ENCODE measurements at regions not wholly inside any gene's neighbourhood (a gene's known extent, or its start where the extent isn't known, plus 50 kb on each side); places are given as distances from the start of the nearest gene placed in this dataset.
"Not testable (repeated sequence)": the region's sequence is repeated elsewhere in the genome, so short reads cannot be mapped to it uniquely, and the experiment has no call there.

DNA sequence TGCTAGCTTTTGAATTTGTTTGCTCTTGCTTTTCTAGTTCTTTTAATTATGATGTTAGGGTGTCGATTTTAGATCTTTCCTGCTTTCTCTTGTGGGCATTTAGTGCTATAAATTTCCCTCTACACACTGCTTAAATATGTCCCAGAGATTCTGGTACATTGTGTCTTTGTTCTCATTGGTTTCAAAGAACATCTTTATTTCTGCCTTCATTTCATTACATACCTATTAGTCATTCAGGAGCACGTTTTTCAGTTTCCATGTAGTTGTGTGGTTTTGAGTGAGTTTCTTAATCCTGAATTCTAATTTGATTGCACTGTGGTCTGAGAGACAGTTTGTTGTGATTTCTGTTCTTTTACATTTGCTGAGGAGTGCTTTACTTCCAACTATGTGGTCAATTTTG is 51.2 kb upstream of the MB21D2 start:
- DNase-seq (ENCODE audit: low read depth) = not testable (repeated sequence)

DNA sequence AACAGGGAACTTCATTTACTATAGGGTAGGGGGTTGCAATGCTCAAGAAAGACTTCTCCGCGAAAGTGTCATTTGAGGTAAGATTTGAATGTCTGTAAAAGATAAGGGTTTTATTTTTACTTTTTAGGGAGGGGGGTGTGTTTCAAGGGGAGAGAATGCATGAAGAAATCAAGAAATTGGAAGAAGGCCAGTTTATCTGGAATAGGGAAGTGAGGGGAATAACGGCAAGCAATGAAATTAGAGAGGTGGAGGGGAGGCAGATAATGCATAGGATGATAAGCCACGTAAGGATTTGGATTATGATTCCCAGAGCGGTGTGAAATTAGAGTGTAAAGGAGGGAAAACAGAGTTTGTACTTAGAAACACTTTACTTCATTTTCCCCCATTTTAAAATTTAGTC is 63.0 kb upstream of the MB21D2 start:
- no peak for DNase-seq (ENCODE audit: low read depth)

DNA sequence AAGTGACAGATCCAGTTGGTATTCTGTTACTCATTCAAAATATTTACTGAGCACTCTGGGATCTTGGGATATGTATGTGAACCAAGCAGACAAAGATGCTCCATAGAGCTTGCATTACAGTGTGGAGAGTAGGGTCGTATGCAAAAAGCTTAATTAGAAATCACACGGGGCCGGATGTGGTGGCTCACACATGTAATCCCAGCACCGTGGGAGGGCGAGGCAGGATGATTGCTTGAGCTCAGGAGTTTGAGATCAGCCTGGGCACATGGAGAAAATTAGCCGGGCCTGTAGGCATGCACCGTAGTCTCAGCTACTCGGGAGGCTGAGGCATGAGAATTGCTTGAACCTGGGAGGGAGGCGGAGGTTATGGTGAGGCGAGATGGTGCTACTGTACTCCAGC is 68.7 kb upstream of the MB21D2 start:
- DNase-seq (ENCODE audit: low read depth) = no peak

DNA sequence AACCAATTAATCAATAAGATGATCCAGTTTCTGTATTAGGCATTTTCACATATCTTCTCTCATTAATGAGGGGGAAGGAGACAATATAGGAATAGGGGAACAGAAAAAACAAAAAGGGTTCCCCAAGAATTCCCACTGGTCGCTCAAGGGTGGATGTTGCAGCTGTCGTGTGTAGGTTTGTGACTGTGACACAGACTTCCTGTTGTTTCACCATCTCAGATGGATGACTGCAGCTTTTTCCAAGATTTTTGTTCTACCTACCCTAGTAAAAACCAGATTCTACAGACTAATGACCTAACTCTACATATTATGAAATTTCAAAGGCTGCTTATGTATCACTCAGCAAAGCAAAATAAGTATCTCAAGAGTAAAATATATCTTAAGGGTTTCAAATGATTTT is 73.7 kb upstream of the MB21D2 start:
- DNase-seq (ENCODE audit: low read depth) = peak; percentile 19

DNA sequence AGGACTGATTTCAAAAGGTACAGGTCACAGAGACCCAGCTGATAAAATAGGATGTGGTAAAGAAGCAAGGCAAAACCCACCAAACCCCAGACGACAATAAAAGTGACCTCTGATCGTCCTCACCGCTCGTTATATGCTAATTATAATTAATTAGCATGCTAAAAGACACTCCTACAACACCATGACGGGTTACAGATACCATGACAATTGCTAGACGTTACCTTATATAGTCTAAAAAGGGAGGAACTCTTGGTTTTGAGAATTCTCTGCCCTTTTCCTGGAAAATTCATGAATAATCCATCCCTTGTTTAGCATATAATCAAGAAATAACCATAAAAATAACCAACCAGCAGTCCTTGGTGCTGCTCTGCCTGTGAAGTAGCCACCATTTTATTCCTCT is 74.7 kb upstream of the MB21D2 start:
- DNase-seq (ENCODE audit: low read depth) = no peak

DNA sequence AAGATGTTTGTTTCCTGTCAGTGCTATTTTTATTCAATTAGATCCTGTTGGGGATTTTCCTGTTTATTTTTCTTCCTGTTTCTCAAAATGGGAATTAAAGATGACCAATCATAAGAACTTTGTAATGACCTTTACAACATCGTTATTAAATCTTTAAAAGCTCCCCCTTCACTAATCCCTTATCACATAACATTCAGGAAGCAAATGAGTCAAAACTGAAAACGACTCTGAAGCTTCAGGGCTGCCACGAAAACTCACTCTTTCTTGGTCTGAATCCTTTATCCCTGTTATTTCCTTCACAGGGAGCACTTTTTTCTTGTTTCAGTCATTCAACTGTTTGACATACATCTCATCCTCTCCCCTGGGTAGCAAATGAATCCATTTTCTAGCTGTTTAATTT is 75.8 kb upstream of the MB21D2 start:
- no peak for DNase-seq (ENCODE audit: low read depth)

DNA sequence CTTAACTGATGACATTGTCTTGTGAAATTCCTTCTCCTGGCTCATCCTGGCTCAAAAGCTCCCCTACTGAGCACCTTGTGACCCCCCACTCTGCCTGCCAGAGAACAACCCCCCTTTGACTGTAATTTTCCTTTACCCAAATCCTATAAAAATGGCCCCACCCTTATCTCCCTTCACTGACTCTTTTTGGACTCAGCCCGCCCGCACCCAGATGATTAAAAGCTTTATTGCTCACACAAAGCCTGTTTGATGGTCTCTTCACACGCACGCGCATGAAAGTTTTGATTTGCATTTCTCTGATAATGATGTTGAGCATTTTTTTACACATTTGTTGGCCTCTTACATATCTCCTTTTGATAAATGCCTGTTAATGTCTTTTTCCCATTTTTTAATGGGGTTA is 83.5 kb upstream of the MB21D2 start:
- DNase-seq (ENCODE audit: low read depth) = not testable (repeated sequence)

DNA sequence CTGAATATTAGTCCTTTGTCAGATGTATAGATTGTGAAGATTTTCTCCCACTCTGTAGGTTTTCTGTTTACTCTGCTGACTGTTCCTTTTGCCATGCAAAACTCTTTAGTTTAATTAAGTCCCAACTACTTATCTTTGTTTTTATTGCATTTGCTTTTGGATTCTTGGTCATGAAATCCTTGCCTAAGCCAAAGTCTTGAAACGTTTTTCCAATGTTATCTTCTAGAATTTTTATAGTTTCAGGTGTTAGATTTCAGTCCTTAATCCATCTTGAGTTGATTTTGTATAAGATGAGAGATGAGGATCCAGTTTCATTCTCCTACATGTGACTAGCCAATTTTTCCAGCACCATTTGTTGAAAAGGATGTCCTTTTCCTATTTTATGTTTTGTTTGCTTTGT is 86.0 kb upstream of the MB21D2 start:
- not testable (repeated sequence) for DNase-seq (ENCODE audit: low read depth)

DNA sequence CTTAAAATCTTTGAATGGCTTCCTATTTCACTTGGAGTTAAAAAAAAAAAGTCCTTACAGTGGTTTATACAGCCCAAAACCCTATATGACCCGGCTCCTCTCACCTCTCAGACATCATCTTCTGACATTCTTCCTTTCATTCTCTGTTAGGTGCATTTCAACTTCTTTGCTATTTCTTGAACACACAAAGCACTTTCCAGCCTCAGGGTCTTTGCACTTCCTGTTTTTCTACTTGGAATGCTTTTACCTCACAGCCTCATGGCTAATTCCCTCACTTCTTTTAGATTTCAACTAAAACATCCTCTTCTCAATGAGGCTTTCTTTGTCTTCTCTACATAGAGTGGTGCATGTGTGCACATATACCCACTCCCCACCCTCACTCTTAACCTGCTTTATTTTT is 91.0 kb upstream of the MB21D2 start:
- DNase-seq (ENCODE audit: low read depth) = no peak

DNA sequence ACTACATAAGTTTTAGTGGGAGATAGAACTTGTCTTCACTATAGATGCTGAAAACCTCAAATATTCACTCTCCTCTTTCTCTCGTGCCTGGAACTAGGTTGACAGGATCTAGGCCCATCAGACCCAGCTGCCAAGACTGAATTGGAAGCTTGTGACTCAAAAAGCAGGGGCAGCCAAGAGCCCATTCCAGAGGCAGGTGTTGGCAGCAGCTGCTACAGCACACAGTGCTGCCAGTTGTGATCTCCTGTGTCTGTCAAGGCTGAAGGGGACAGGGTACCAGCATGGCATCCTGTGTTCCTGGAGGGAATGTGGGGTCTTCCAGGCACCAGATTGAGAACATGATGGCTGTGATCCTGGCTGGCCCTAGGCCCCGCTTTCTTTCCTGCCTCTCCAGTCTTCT is 92.5 kb upstream of the MB21D2 start:
- DNase-seq (ENCODE audit: low read depth) = peak; percentile 87

DNA sequence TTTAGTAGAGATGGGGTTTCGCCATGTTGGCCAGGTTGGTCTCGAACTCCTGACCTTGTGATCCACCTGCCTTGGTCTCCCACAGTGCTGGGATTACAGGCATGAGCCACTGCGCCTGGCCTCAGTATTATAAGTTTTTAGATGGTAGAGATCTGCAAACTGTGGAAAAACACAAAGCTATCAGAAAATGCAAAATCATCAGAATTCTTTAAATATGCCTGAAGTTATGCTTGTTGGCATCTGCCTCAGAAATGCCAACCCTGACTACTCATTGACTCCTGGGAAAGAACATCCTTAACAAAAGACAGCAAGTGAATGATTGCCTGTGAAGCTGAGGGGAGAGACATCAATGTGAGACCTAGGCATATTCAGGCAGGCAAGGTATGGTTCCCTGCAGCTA is 94.3 kb upstream of the MB21D2 start:
- DNase-seq (ENCODE audit: low read depth) = no peak

DNA sequence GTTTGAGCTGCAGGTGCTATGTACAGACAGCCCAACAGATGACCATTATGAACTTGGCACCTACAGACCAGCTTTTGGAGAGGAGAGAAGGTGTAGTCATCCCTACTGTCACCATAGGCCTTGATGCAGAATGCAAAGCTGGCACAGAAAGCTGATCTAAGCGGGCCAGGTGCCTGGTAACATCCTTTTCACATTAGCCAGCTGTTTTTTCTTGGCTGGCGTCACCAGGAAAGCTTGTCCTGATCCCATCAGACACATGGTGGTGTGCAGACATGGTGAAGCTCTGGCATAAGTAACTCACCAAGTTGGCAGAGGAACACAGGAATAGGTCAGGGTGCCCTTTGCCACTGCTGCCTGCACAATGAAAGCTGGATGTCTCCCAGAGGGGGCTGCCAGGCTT is 97.2 kb upstream of the MB21D2 start:
- no peak for DNase-seq (ENCODE audit: low read depth)

DNA sequence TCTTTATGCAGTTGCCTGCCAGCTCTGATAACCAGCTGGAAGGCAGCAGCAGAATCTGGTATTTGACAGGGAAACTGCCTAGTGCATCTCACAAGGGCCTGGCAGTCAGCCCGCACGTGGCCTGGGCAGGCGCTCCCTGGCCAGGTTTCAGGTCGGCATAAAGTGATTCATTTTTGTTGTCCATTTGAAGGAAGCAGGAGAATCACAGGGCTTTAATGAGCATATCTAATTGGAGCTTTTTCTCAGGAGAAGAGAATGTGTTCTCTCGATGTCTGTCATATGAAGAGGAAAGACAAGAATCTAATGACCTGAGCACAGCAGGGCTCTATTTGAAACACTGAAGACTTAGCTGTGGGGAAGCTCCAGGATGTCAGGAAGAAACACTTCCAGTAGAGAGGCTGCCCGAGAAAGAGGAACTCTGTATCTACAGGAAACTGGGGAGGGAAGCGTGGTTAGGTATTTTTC is 98.8 kb upstream of the MB21D2 start:
- no peak for DNase-seq (ENCODE audit: low read depth)

DNA sequence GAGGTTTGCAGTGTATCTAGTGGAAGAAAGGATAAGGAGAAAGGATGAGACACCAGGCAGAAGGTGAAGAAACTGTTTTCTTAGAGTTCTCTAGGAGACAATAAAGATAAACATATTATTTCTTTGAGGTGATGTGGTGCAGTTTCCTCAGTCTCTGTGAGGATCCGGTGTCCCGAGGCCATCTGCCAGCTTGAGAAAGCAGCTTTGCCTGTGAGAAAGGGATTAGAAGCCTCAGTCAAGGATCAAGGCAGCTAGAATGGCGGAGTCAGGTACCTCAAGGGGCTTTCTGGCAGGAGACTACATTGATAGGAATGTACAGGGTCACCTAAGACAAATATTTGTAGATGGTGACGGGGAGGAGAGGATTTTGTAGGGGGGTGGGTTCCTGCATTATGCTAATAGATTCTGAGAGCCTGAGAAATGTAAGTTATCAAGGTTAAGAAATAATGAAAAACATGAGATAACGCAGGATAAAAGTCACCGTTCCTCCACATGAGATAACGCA is 103.9 kb upstream of the MB21D2 start:
- DNase-seq (ENCODE audit: low read depth) = no peak

DNA sequence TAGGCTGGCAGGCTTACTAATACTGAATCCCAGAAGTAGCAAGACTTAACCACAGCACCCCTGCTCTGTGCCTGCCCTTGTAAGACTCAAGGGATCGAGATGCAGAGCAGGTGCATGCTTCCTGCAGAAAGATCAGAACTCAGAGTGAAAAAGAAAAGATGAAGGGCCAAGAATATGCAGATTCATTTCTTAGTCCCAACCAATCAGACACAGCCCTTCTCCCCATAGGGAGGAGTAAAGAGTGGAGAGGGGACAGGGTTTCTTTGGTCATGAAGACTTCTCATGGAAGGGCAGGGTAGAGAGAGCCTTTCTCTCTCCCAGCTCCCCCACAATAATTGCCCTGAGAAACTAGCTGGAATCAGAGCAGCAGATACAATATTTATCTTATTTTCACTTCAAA is 105.6 kb upstream of the MB21D2 start:
- peak; percentile 28 for DNase-seq (ENCODE audit: low read depth)

DNA sequence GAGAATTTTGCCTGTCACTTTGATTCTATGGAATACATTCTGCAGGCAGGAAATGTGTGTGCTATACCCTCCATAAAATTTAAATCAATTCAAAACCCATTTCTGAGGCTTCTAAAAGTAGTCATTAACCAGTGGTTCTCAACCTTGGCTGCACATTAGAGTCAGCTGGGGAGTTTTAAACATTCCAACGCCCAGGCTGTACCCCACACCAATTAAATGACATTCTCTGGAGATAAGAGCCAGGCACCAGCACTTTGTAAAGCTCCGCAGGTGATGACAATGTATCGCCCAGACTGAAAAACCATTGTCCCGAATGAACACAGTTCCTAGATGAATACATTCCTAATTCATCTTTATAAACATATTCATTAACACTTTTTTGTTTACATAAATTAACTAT is 110.6 kb upstream of the MB21D2 start:
- DNase-seq (ENCODE audit: low read depth) = no peak

DNA sequence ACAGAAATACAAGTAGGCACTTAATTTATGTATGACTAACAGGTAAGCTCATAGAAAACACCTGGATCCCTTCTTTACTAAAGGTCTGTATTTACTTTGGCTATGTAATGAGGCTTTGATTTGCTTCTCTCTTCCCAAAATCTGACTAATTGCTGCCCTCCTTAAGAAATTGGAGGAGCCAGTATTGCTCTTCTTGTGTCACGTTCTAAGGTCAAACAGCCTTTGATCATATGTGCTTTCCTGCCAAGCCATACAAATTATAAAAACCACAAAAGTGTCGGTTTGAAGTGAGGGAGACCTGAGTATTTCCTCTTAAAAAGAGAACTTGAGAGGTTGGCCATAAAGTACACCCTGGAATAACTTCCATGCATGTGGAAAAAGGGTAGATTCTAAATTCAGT is 112.1 kb upstream of the MB21D2 start:
- no peak for DNase-seq (ENCODE audit: low read depth)

DNA sequence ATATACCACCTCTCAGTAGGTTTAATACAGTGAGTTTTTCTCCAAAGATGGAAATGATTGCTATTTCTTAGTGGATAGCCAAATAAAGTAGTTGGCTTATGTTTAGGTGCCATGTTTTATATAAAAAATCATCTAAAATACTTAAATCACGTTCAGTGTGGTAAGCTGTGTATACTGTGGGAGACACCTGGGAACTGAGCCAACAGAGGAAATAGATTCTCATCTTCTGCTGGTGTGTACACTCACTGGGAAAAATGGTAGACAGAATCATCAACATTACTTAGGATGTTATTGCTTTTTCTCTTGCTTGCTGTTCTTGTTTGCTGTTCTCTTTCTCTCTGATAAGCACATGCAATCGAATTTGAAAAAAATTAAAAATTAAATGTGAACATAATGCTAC is 112.6 kb upstream of the MB21D2 start:
- peak; percentile 15 for DNase-seq (ENCODE audit: low read depth)

DNA sequence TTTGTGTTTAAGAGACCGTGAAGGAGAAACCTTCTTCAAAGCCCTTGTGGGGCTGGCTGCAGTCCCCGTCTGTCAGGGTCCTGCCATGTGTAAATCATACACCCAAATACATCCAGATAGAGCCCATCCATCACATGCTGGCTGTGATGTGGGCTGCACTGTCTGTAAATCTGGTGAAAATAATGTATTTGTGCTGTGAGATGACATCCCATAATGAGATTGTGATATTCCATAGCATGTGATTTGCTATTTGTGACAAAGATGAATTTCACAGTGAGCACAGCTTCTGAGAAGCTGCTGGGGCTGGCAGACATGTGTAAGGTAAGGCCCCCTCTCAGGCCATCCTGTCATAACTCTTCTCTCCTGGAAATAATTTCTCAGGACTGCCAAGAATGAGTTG is 114.3 kb upstream of the MB21D2 start:
- no peak for DNase-seq (ENCODE audit: low read depth)

DNA sequence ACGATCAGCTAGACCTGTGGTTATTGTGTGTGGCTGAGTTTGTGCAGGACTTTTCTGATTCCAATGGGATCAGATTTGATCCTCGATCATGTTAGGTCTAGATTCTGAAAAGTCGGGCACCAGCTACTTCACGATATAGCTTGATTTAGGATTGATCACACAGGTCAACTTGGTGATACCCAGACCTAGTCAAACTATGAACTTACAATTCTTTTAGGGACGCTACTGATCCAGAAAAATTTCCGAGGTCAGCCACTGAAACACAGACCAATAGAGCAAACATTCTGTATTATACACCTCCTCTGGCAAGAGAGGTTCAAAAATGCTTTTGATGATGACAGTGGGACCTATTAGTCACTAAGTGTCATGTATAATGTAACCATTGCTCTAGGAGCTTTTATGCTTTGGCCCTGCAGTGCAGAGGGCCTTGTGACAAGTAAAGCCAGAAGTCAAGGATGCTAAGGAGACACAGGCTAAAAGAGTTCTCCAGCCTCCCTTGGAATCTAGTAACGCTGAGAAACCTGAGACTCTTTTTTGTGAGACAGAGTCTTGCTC is 115.6 kb upstream of the MB21D2 start:
- no peak for DNase-seq (ENCODE audit: low read depth)

DNA sequence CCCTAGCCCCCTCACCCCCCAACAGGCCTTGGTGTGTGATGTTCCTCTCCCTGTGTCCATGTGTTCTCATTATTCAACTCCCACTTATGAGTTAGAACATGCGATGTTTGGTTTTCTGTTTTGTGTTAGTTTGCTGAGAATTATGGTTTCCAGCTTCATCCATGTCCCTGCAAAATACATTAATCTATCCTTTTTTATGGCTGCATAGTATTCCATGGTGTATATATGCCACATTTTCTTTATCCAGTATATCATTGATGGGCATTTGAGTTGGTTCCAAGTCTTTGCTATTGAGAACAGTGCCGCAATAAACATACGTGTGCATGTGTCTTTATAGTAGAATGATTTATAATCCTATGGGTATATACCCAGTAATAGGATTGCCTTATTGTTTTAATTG is 120.2 kb upstream of the MB21D2 start:
- DNase-seq (ENCODE audit: low read depth) = not testable (repeated sequence)

DNA sequence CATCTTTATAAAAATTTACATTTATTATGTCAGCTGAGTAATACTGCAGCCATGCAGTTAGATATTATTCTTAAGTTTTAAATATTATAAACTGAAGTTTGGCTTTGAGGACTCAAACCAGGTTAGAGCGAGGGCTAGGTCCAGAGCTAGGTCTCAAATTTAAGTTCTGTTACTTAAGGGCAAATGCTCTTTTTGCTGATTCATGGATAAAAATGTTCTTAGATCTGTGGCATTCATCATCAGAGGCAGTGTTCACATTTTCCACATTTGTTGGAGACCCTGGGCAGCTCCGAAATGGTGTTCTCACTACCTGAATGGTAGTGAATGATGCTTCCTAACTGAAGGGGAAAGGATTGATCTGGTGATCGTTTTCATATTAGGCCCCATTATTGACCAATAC is 121.4 kb upstream of the MB21D2 start:
- no peak for DNase-seq (ENCODE audit: low read depth)

DNA sequence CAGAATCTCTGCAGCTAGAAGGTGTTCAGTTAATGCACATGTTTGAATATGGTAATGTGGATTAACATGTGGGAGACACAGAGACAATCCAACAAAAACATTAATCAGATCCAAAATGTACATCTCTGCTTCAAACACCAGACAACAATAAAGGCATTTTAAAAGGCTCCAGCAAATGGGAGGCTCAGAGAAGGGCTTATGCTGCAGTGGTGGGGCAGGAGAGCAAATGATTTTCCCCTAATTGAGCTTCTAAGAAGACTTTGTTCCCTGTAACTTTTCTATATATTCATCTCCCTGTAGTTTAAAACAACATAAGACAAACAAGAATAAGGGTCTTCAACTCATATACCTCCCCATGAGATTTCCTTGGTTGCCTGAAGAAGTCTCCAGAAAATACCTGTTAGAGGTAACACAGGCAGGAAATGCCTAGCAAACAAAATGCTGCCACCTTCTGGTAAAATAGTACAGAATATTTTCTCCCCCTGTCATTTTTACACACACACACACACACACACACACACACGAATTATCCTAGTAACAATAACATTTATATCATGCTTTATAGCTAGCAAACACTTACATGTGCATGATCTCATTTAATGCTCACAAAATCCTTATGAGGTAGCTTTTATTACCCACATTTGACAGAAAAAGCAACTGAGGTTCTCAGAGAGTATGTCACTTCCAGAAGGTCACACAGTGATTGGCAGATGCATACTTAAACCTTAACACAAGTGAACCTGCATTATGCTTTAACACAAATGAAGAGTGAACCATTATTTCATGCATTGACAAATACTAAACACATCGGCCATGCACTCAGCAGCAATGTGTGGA is 123.4 kb upstream of the MB21D2 start:
- DNase-seq (ENCODE audit: low read depth) = peak; percentile 38
